B cell (primary cell): ENCODE measurements at regions not wholly inside any gene's neighbourhood (a gene's known extent, or its start where the extent isn't known, plus 50 kb on each side); places are given as distances from the start of the nearest gene placed in this dataset.

Source experiments
- ATAC-seq: fragments of 200-7000 bp; cut with Tn5 transposase; one replicate; pipeline ENCODE4 v1.10.0; 2021; ENCODE audit warnings: low read depth, mild to moderate bottlenecking, moderate number of reproducible peaks, moderate library complexity
- CTCF ChIA-PET: fragments of 350-600 bp; sonication (Branson Sonifier 250); formaldehyde crosslinking; loops from one replicate; lab custom pipeline; 2021; ENCODE audit warnings: antibody characterized with exemption, inconsistent platforms; lab: Charles Lee
- POLR2A ChIA-PET: fragments of 350-600 bp; sonication (Branson Sonifier 250); formaldehyde crosslinking; loops from one replicate; lab custom pipeline; 2021; ENCODE audit warnings: antibody characterized with exemption; lab: Charles Lee
- DNase-seq: peaks from one replicate; pipeline ENCODE4 v3.0.0; 2013
- H2AFZ ChIP-seq: 2 replicates; pipeline ENCODE4 v1.6.1; 2012; ENCODE audit warnings: mild to moderate bottlenecking, low read depth, low read length; ENCODE audit not compliant: insufficient read depth, poor library complexity, severe bottlenecking
- H3K27ac ChIP-seq, 2 donors: 1 replicate in 1 of 2; 2 replicates in 1 of 2; pipeline ENCODE4 v1.5.1; 2012 to 2013; ENCODE audit warnings: low read length in 2 of 2, mild to moderate bottlenecking in 2 of 2, moderate library complexity in 1 of 2
- H3K27me3 ChIP-seq, 4 experiments: fragments of 200-600 bp in 1 of 4; sonication (generic) in 1 of 4; replicated peaks in 1 of 4; 1 replicate in 2 of 4; 2 replicates in 2 of 4; pipeline versions ENCODE4 v1.6.1 to v1.7.0; 2013 to 2016; ENCODE audit warnings: low read length in 3 of 4, mild to moderate bottlenecking in 2 of 4, mixed read lengths in 1 of 4, moderate library complexity in 1 of 4; ENCODE audit not compliant: insufficient read depth in 4 of 4, control insufficient read depth in 3 of 4; ENCODE audit errors: control extremely low read depth in 1 of 4
- H3K36me3 ChIP-seq, 2 experiments: replicated peaks in 1 of 2; 1 replicate in 1 of 2; 2 replicates in 1 of 2; pipeline versions ENCODE4 v1.6.1 to v1.7.1; 2013; ENCODE audit warnings: low read length in 1 of 2; ENCODE audit not compliant: insufficient read depth in 2 of 2, control insufficient read depth in 1 of 2; ENCODE audit errors: control extremely low read depth in 1 of 2, extremely low read depth in 1 of 2
- H3K4me1 ChIP-seq, 2 donors: fragments of 200-600 bp in 1 of 2; sonication (generic) in 1 of 2; 1 replicate in 1 of 2; 2 replicates in 1 of 2; pipeline versions ENCODE4 v1.5.1 to v1.6.1; 2013 to 2017; ENCODE audit warnings: low read length in 2 of 2; ENCODE audit not compliant: control insufficient read depth in 2 of 2, insufficient read depth in 2 of 2
- H3K4me2 ChIP-seq: replicated peaks from 2 replicates; pipeline ENCODE3; 2012; ENCODE audit warnings: mild to moderate bottlenecking, low read depth, low read length; ENCODE audit not compliant: poor library complexity, severe bottlenecking
- H3K4me3 ChIP-seq, 5 experiments: fragments of 200-600 bp in 1 of 5; sonication (generic) in 1 of 5; 1 replicate in 3 of 5; 2 replicates in 2 of 5; pipeline versions ENCODE4 v1.5.1 to v1.7.0; 2011 to 2016; ENCODE audit warnings: low read length in 4 of 5, mild to moderate bottlenecking in 4 of 5, low read depth in 2 of 5, control low read depth in 1 of 5, moderate library complexity in 1 of 5; ENCODE audit not compliant: insufficient read depth in 1 of 5; ENCODE audit errors: control extremely low read depth in 1 of 5, extremely low read depth in 1 of 5
- H3K79me2 ChIP-seq: fragments of 200-600 bp; sonication (generic); one replicate; pipeline ENCODE4 v1.6.0; 2016; ENCODE audit warnings: low read length; ENCODE audit not compliant: control insufficient read depth, insufficient read depth
- H3K9ac ChIP-seq: fragments of 200-600 bp; sonication (generic); 2 replicates; pipeline ENCODE4 v1.6.1; 2017; ENCODE audit warnings: mild to moderate bottlenecking, low read length, moderate library complexity
- H3K9me3 ChIP-seq, 3 donors: one replicate each; pipeline versions ENCODE4 v1.6.1 to v1.7.1; 2013; ENCODE audit warnings: low read length in 2 of 3; ENCODE audit not compliant: control insufficient read depth in 2 of 3, insufficient read depth in 1 of 3; ENCODE audit errors: control extremely low read depth in 1 of 3
- H4K20me1 ChIP-seq: 2 replicates; pipeline ENCODE4 v1.6.0; 2012; ENCODE audit warnings: mild to moderate bottlenecking, low read length; ENCODE audit not compliant: insufficient read depth, control insufficient read depth, poor library complexity, severe bottlenecking
- H3K27ac Mint-ChIP-seq: one replicate; pipeline ENCODE4 v1.8.0; 2021; ENCODE audit warnings: mixed read lengths
- H3K27me3 Mint-ChIP-seq: one replicate; pipeline ENCODE4 v1.8.0; 2021; ENCODE audit warnings: mixed read lengths
- H3K4me1 Mint-ChIP-seq: one replicate; pipeline ENCODE4 v1.8.0; 2021; ENCODE audit warnings: mixed read lengths
- H3K4me3 Mint-ChIP-seq: one replicate; pipeline ENCODE4 v1.8.0; 2021; ENCODE audit warnings: mixed read lengths
- H3K9me3 Mint-ChIP-seq: one replicate; pipeline ENCODE4 v1.8.0; 2022; ENCODE audit warnings: mixed read lengths; ENCODE audit not compliant: insufficient read depth
- CTCF ChIP-seq: fragments of 200-600 bp; IDR thresholded peaks from one replicate; pipeline ENCODE4 v1.8.0; 2022; ENCODE audit warnings: antibody characterized with exemption, mild to moderate bottlenecking
- EZH2 ChIP-seq: IDR thresholded peaks from 2 replicates; pipeline ENCODE4 v1.6.1; 2012; ENCODE audit warnings: borderline replicate concordance, low read depth, mild to moderate bottlenecking, moderate library complexity, low read length; ENCODE audit not compliant: insufficient read depth, poor library complexity, severe bottlenecking
- WGBS: methylation state at CpG from one replicate; pipeline ENCODE4 v1.1.5; 2013; ENCODE audit warnings: missing lambda C conversion rate; ENCODE audit not compliant: insufficient coverage; 5-methylcytosine and 5-hydroxymethylcytosine counted together
- intact Hi-C: fragments of 100-400 bp; cut with micrococcal nuclease; formaldehyde crosslinking; loops from one replicate; pipeline ENCODE4 v1.10.0; 2022

DNA sequence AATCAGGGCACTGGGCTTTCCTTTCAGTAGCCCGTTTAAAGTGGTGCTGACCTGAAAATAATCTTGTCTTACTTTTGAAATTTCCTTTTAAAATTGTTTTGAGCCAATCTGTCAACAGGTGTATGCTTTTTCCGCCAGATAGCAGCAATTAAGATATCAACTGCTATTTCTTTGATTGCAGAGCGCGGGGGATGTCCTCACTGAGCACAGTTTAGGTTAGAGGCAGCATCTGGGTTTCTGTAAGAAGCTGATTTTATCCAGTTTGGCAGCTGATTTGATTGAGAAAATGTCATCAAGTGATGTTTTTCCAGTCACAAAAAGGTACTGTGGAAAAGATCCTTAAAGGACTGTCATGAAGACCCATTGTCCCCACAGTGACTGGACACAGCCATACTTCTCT is 371.8 kb downstream of the ADAMTS20 start:
- H3K27me3 Mint-ChIP-seq: no peaks in the 10 kb centered on the region
- no peaks in the 10 kb centered on the region for H3K9me3 Mint-ChIP-seq
- Histone ChIP-seq H3K36me3 (no peaks in the 10 kb centered on the region), H3K27ac (no peak overlapping the region), H3K79me2 (no peaks in the 10 kb centered on the region), H3K4me3 (no peak overlapping the region), H2AFZ (no peak overlapping the region), H3K4me1 (no peaks in the 10 kb centered on the region), H3K27me3 (no peaks in the 10 kb centered on the region), H3K9me3 (peaks cover 2 to 8% (median 4%) of the 10 kb centered on the region in 3 donors), H4K20me1 (no peaks in the 10 kb centered on the region), H3K4me2 (no peak overlapping the region), H3K9ac (no peak overlapping the region)
- CTCF ChIA-PET: no interaction called here
- ATAC-seq (no peak), DNase-seq (no peak)
- H3K4me1 Mint-ChIP-seq: no peaks in the 10 kb centered on the region
- no peak overlapping the region for H3K4me3 Mint-ChIP-seq
- intact Hi-C loops: no loop called here
- WGBS: 88% methylated on average over 4 of the region's 4 CpGs
- no peak for TF ChIP-seq CTCF
- TF ChIP-seq EZH2: no peak
- no peak overlapping the region for H3K27ac Mint-ChIP-seq
- POLR2A ChIA-PET: no interaction called here

DNA sequence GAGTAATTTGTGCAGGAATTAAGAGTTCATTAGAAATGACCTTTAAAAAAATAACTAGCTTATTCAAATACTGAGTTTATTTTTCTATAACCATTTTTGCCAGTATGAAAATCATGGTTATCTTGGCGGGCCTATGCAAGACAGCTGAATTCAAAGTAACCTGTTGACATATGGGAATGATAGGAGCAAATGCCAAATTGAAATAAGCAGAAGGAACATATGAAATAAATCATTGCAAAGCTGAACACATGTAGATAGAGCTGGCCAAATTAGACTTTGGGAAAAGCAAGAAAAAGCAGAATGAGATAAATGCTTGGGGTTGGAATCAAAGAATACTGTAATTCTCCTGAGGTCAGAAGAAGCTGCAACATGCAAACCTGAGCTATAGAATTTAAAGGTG is 372.5 kb downstream of the ADAMTS20 start:
- H3K27me3 ChIP-seq: no peaks in the 10 kb centered on the region
- H3K27ac ChIP-seq: no peak overlapping the region
- no peak overlapping the region for H3K27ac Mint-ChIP-seq
- no peaks in the 10 kb centered on the region for H3K27me3 Mint-ChIP-seq
- WGBS: 100% methylated on average over 1 of the region's 1 CpG
- ChIA-PET CTCF (interaction anchor here (0.7 kb wide), 1 partner anchor 20 kb away, joined by 3 read pairs; no protein-coding TSS in a partner anchor), POLR2A (no interaction called here)
- TF ChIP-seq CTCF (no peak), EZH2 (no peak)
- H3K9me3 ChIP-seq: peaks cover 2 to 8% (median 4%) of the 10 kb centered on the region in 3 donors
- intact Hi-C loops: no loop called here
- no peaks in the 10 kb centered on the region for H3K36me3 ChIP-seq
- no peaks in the 10 kb centered on the region for H3K9me3 Mint-ChIP-seq
- H2AFZ ChIP-seq: no peak overlapping the region
- no peaks in the 10 kb centered on the region for H4K20me1 ChIP-seq
- ATAC-seq: no peak
- H3K4me2 ChIP-seq: no peak overlapping the region
- no peak overlapping the region for H3K9ac ChIP-seq
- no peaks in the 10 kb centered on the region for H3K4me1 ChIP-seq
- H3K79me2 ChIP-seq: no peaks in the 10 kb centered on the region
- H3K4me3 ChIP-seq: no peak overlapping the region
- no peak overlapping the region for H3K4me3 Mint-ChIP-seq
- H3K4me1 Mint-ChIP-seq: no peaks in the 10 kb centered on the region
- DNase-seq: no peak
